ENCODE measurements at regions not wholly inside any gene's neighbourhood (a gene's known extent, or its start where the extent isn't known, plus 50 kb on each side); places are given as distances from the start of the nearest gene placed in this dataset.

DNA sequence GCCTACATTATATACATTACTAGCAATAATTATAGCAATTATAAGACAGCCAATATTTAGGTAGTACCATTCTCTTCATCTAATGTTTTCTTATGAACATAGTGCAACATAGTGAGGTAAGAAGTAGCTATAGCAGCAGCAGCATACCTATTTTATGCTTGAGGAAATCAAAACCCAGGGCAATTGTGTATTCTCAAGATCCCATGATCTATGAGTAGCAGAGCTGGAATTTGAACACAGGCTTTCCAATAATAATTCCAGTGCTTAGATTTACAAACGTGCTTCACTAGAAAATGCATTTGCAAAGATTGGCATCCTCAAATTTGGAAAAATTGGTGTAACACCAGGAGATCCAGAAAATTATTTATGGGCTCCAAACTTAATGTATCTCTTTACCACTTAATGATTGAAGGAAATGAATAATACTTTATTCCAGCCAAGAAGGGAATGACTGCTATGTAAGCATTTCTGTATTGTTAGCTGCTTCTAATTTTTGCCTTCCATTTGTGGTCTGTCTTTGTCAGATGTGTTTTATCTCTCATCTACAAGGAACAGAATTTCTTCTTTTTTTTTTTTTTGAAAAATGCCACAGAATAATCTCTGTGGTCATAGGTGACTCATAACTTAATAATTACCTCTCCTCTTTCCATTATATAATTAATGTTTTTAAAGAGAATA is 451.1 kb downstream of the ARAP2 start:
- no peak for DNase-seq (ENCODE audit: low read depth)
- TF ChIP-seq, protein P1, sequence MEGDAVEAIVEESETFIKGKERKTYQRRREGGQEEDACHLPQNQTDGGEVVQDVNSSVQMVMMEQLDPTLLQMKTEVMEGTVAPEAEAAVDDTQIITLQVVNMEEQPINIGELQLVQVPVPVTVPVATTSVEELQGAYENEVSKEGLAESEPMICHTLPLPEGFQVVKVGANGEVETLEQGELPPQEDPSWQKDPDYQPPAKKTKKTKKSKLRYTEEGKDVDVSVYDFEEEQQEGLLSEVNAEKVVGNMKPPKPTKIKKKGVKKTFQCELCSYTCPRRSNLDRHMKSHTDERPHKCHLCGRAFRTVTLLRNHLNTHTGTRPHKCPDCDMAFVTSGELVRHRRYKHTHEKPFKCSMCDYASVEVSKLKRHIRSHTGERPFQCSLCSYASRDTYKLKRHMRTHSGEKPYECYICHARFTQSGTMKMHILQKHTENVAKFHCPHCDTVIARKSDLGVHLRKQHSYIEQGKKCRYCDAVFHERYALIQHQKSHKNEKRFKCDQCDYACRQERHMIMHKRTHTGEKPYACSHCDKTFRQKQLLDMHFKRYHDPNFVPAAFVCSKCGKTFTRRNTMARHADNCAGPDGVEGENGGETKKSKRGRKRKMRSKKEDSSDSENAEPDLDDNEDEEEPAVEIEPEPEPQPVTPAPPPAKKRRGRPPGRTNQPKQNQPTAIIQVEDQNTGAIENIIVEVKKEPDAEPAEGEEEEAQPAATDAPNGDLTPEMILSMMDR (IDR thresholded peaks at IDR 0.05; ENCODE audit: insufficient read depth, low read depth, low read length), result no peak
- H3K4me3 ChIP-seq (ENCODE audit: low read depth, low read length), result no peak overlapping the region

GRCh38 chr4:35793766-35794165 is 450.5 kb downstream of the ARAP2 start:
- TF ChIP-seq, protein P1 (IDR thresholded peaks at IDR 0.05; ENCODE audit: insufficient read depth, low read depth, low read length), result no peak
- DNase-seq (ENCODE audit: low read depth), result no peak
- no peak overlapping the region for H3K4me3 ChIP-seq (ENCODE audit: low read depth, low read length)

GRCh38 chr4:35800669-35801068 is 443.6 kb downstream of the ARAP2 start:
- DNase-seq (ENCODE audit: low read depth), result no peak
- TF ChIP-seq, protein P1 (IDR thresholded peaks at IDR 0.05; ENCODE audit: insufficient read depth, low read depth, low read length), result no peak
- H3K4me3 ChIP-seq (ENCODE audit: low read depth, low read length), result no peak overlapping the region

DNA sequence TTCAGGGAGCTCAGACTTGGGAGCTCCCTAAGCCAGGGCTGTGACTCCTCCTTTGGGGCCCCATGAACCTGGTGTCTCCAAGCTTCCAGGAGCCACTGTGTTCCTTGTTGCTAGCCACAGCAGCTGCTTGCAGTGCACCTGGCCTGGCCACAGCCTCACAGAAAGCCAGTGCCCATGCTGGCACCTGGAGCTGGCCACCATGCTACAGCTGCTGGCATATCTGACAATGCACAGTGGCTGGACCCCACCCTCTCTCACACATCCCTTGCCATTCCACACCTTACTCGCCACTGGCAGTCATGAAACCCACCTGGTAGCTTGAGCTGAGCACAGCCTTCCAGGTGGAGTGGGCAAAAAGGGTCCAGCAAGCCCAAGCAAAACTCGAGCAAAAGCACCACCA is 441.7 kb downstream of the ARAP2 start:
- no peak for DNase-seq (ENCODE audit: low read depth)
- TF ChIP-seq, protein P1 (IDR thresholded peaks at IDR 0.05; ENCODE audit: insufficient read depth, low read depth, low read length), result no peak
- H3K4me3 ChIP-seq (ENCODE audit: low read depth, low read length), result no peak overlapping the region

- DNase-seq (ENCODE audit: low read depth), result no peak
- TF ChIP-seq, protein P1 (IDR thresholded peaks at IDR 0.05; ENCODE audit: insufficient read depth, low read depth, low read length), result no peak
- no peak overlapping the region for H3K4me3 ChIP-seq (ENCODE audit: low read depth, low read length)
These were observed 425.8 kb downstream of the ARAP2 start for GRCh38 chr4:35818520-35818919.

DNA sequence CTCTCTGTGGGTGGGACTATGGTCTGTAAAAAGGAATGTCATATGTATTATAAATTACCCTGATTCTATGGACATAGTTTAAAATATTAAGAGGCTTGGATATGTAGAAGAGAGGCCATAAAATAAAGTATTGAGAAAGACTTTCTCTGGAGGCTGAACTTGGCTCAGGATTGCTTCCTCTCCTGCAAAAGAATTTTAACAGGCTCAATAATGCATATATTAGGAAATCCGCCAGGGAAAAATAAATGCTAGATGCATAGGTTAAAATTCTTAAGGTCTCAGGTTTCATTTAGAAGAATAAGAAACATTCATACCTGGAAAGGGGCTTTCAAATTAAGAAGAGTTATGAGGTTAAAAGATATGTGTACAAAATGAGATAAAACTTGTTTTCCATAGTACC is 424.3 kb downstream of the ARAP2 start:
- H3K4me3 ChIP-seq (ENCODE audit: low read depth, low read length), result no peak overlapping the region
- TF ChIP-seq, protein P1 (IDR thresholded peaks at IDR 0.05; ENCODE audit: insufficient read depth, low read depth, low read length), result no peak
- DNase-seq (ENCODE audit: low read depth), result no peak

DNA sequence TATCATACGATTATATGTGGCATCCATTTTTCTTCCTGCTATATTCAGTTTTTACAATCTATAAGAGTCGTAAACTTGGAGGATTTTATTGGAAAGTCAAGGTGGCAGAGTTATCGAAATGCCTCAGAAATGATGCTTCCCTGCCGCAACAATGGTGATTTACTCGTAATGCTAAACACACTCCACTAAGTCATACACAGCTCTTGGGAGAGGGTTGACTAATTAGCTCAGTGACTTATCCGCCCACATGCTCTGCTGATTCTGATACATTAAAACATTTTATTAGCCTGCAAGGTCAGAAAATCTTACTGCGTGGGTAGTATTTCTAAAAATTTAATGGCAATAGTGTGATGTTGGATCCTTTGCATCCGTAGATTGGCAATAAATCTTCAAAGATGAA is 420.1 kb downstream of the ARAP2 start:
- H3K4me3 ChIP-seq (ENCODE audit: low read depth, low read length), result no peak overlapping the region
- no peak for DNase-seq (ENCODE audit: low read depth)
- TF ChIP-seq, protein P1 (IDR thresholded peaks at IDR 0.05; ENCODE audit: insufficient read depth, low read depth, low read length), result no peak
